HG02642 (cell line): ENCODE measurements at regions not wholly inside any gene's neighbourhood (a gene's known extent, or its start where the extent isn't known, plus 50 kb on each side); places are given as distances from the start of the nearest gene placed in this dataset.

Experiments used
- ATAC-seq: cut with Tn5 transposase; IDR thresholded peaks from one replicate; pipeline ENCODE4 v1.9.1; 2021; ENCODE audit warnings: mild to moderate bottlenecking; ENCODE audit not compliant: unreplicated experiment, poor library complexity

GRCh38 chr3:81293156-81293555 is 468.3 kb downstream of the GBE1 start:
- ATAC-seq = no peak

- ATAC-seq = no peak
Observed at GRCh38 chr3:81291586-81291985, 469.9 kb downstream of the GBE1 start.

- no peak for ATAC-seq
Observed at GRCh38 chr3:81289676-81290075, 471.8 kb downstream of the GBE1 start.

- ATAC-seq = no peak
Observed at GRCh38 chr3:81279481-81280379, 481.7 kb downstream of the GBE1 start.

DNA sequence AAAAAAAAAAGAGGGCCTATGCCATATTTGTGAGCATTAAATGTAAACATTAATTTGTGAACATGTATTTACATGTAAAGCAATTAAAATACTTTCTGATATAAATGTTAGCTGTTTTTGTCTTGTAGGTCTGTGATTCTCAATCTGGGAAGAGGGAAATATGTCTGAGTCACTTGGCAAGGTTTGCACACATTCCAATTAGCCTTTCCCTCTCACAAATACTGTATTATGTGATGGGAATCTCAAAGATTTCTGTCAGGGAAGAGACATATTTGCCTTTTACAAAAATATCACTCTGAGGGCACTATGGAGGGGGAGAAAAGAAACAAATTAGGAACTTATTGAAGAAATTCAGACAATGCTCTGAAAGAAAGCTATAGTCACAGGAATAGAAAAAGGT is 483.6 kb downstream of the GBE1 start:
- no peak for ATAC-seq

DNA sequence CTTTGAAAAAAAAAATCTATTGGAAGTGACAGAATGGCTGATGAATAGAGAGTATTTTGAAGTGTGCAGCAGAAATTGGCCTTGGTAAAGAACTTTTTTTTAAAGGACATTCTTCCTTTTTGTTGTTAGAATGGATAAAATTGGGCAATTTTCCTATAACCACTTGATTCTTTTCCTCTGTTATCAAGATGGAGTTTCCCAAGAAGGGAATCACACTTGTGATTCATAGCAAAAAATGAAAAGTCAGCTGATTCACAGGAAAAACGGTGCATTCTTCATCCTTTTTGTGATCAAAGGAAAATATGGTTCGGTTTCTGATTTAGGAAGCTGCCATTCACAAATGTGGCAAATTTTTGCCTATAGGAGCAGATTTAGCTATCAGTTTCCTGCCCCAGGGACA is 486.8 kb downstream of the GBE1 start:
- no peak for ATAC-seq

- peak; percentile 97 for ATAC-seq
Observed at GRCh38 chr3:81270603-81271379, 490.7 kb downstream of the GBE1 start.

DNA sequence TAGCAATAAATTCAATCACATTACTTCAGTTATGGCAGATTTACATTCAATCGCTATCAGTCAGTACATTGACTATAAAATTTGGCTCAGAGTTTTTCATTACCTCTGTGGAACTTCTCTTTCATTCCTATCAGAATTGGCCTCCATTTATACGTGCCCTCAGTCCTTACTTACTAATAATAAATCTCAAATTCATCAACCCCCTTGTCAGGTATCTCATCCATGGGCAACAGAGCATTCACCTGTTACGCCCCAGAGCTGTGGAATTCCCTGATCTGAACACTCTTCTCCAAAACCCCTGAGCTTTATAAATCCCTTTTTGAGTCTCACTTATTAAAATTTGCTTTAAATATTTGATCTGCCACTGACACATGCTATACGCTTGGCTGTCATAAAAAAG is 492.9 kb downstream of the GBE1 start:
- ATAC-seq = no peak

GRCh38 chr3:81261996-81262395 is 499.4 kb downstream of the GBE1 start:
- ATAC-seq = no peak

- no peak for ATAC-seq
Observed at GRCh38 chr3:81255463-81255862, 506.0 kb downstream of the GBE1 start.

GRCh38 chr3:81251096-81251495 is 510.3 kb downstream of the GBE1 start:
- no peak for ATAC-seq

DNA sequence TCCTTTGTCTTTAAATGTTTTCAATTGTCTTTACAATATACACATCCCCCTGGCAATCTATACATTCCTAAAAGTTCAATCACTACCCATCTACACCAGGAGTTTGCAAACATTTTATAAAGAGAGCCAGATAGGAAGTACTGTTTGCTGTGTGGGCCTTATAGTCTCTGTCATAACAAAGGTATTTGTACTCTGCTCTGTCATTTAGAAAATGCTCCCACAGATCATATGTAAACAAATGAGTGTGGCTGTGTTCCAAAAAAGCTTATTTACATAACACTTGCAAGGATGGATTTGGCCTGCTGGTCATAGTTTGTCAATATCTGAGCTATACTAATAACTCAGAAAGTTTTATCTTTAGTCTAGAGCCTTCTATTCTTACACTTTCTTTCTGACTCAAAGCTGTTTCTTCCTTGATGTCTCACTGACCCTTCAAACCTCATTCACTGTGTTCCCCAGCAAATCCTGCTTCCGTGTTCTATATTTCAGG is 511.9 kb downstream of the GBE1 start:
- ATAC-seq = peak; percentile 84

DNA sequence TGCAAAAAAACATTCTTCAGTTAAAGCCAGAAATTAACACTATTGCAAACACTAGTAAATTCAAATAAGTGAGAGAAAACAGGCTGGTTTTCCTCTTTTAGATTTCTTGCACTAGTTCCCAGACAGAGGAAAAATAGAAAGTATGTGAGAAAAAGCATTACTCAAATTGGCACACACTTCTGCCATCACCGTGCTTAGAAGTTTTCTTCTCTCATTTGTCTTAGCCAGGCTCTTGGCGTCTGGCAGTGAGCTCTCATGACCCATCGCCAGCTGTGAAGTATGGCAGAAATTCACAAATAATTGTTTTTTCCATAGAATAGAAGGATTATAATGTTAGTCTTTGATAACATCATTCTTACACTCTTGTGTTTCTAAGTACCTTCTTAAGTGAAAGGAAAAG is 515.9 kb downstream of the GBE1 start:
- no peak for ATAC-seq

DNA sequence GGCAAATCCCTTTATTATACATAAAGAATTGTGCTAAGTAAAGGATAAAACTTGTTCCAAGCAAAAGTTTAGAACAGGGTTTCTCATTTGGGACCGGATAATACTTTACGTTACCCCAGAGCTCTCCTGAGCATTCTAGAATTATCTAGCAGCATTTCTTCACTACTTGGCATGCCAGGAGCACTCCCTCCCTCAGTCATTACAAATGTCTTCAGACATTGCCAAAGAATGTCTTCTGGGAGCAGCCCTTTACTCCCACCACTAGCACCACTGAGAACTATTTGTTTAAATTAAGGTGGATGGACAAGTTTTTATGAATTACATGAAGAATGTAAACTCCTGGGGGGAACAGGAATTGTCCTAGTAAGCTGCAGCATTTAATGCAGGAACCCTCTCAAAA is 516.4 kb downstream of the GBE1 start:
- no peak for ATAC-seq

- no peak for ATAC-seq
Observed at GRCh38 chr3:81244231-81244630, 517.2 kb downstream of the GBE1 start.

DNA sequence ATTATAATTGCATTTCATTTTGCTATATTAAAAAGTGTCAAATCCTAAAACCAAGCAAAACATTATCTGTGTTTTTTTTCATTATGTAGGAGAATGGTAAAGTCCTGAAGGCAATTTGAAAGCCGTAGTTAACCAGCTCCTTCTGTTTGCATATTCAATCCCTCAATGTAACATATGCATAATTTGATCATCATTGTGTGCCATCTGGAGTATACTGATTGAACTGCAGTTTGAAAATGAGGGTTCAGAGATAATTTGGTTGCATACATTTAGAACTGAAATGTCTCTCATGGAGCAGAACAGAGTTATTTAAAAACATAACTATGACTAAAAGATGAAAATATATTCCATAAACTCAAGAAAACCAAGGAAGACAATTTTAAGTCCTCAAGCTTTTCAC is 518.6 kb downstream of the GBE1 start:
- no peak for ATAC-seq

GRCh38 chr3:81237181-81237580 is 524.3 kb downstream of the GBE1 start:
- ATAC-seq = no peak

- ATAC-seq = no peak
Observed at GRCh38 chr3:81218023-81218422, 543.4 kb downstream of the GBE1 start.

- no peak for ATAC-seq
Observed at GRCh38 chr3:81217101-81217500, 544.3 kb downstream of the GBE1 start.

GRCh38 chr3:81216192-81216591 is 545.3 kb downstream of the GBE1 start:
- ATAC-seq = no peak

- ATAC-seq = no peak
Observed at GRCh38 chr3:81214631-81215030, 546.8 kb downstream of the GBE1 start.
